ENCODE measurements at regions not wholly inside any gene's neighbourhood (a gene's known extent, or its start where the extent isn't known, plus 50 kb on each side); places are given as distances from the start of the nearest gene placed in this dataset.
"Not testable (repeated sequence)": the region's sequence is repeated elsewhere in the genome, so short reads cannot be mapped to it uniquely, and the experiment has no call there.

GRCh38 chr2:109726379-109727270 is 67.5 kb upstream of the RGPD5 start:
- Histone ChIP-seq H3K4me1 (ENCODE audit: low read length) (no peaks in the 10 kb centered on the region), H3K4me3 (ENCODE audit: low read length) (no peak overlapping the region), H3K9me3 (replicated peaks; ENCODE audit: insufficient read depth, low read length) (no peaks in the 10 kb centered on the region), H3K4me2 (ENCODE audit: low read depth, low read length) (no peak overlapping the region), H4K20me1 (ENCODE audit: insufficient read depth, low read length) (no peaks in the 10 kb centered on the region), H2AFZ (ENCODE audit: low read length) (no peak overlapping the region), H3F3A (ENCODE audit: insufficient read depth, low read length) (no peaks in the 10 kb centered on the region), H3K9ac (ENCODE audit: low read length) (no peak overlapping the region), H3K27me3 (replicated peaks; ENCODE audit: insufficient read depth, low read length) (no peaks in the 10 kb centered on the region), H3K27ac (ENCODE audit: low read length) (no peak overlapping the region), H3K79me2 (ENCODE audit: low read length) (no peaks in the 10 kb centered on the region), H3K9me2 (replicated peaks; ENCODE audit: insufficient read depth, low read length) (no peaks in the 10 kb centered on the region), H3K36me3 (replicated peaks; ENCODE audit: insufficient read depth, low read length) (no peaks in the 10 kb centered on the region)
- DNase-seq = no peak
- TF ChIP-seq CTCF (IDR thresholded peaks at IDR 0.05; ENCODE audit: low read length) (no peak), EZH2phosphoT487 (IDR thresholded peaks at IDR 0.05; ENCODE audit: low read length) (no peak), EZH2 (optimal IDR thresholded peaks at IDR 0.05; ENCODE audit: low read depth, low read length) (no peak)

GRCh38 chr2:109727929-109728447 is 66.1 kb upstream of the RGPD5 start:
- no peak overlapping the region for H3K27ac ChIP-seq (ENCODE audit: low read length)
- H3K9me3 ChIP-seq (replicated peaks; ENCODE audit: insufficient read depth, low read length) = no peaks in the 10 kb centered on the region
- no peaks in the 10 kb centered on the region for H3K27me3 ChIP-seq (replicated peaks; ENCODE audit: insufficient read depth, low read length)
- H3K4me1 ChIP-seq (ENCODE audit: low read length) = no peaks in the 10 kb centered on the region
- no peak overlapping the region for H2AFZ ChIP-seq (ENCODE audit: low read length)
- no peak overlapping the region for H3K4me2 ChIP-seq (ENCODE audit: low read depth, low read length)
- no peak overlapping the region for H3K4me3 ChIP-seq (ENCODE audit: low read length)
- no peak overlapping the region for H3K9ac ChIP-seq (ENCODE audit: low read length)
- H3K36me3 ChIP-seq (replicated peaks; ENCODE audit: insufficient read depth, low read length) = no peaks in the 10 kb centered on the region
- no peaks in the 10 kb centered on the region for H4K20me1 ChIP-seq (ENCODE audit: insufficient read depth, low read length)
- TF ChIP-seq EZH2 (optimal IDR thresholded peaks at IDR 0.05; ENCODE audit: low read depth, low read length) (no peak), EZH2phosphoT487 (IDR thresholded peaks at IDR 0.05; ENCODE audit: low read length) (no peak), CTCF (IDR thresholded peaks at IDR 0.05; ENCODE audit: low read length) (no peak)
- no peaks in the 10 kb centered on the region for H3K79me2 ChIP-seq (ENCODE audit: low read length)
- DNase-seq = no peak
- no peaks in the 10 kb centered on the region for H3F3A ChIP-seq (ENCODE audit: insufficient read depth, low read length)
- H3K9me2 ChIP-seq (replicated peaks; ENCODE audit: insufficient read depth, low read length) = no peaks in the 10 kb centered on the region

GRCh38 chr2:109733746-109734145 is 60.4 kb upstream of the RGPD5 start:
- not testable (repeated sequence) for H3F3A ChIP-seq (ENCODE audit: insufficient read depth, low read length); H3K9ac ChIP-seq (ENCODE audit: low read length); H3K9me2 ChIP-seq (replicated peaks; ENCODE audit: insufficient read depth, low read length); H3K27me3 ChIP-seq (replicated peaks; ENCODE audit: insufficient read depth, low read length); H3K4me1 ChIP-seq (ENCODE audit: low read length); H3K9me3 ChIP-seq (replicated peaks; ENCODE audit: insufficient read depth, low read length); H4K20me1 ChIP-seq (ENCODE audit: insufficient read depth, low read length); H3K79me2 ChIP-seq (ENCODE audit: low read length); H3K27ac ChIP-seq (ENCODE audit: low read length); H3K4me3 ChIP-seq (ENCODE audit: low read length); H3K4me2 ChIP-seq (ENCODE audit: low read depth, low read length); DNase-seq; H2AFZ ChIP-seq (ENCODE audit: low read length); H3K36me3 ChIP-seq (replicated peaks; ENCODE audit: insufficient read depth, low read length)
